ENCODE measurements at regions not wholly inside any gene's neighbourhood (a gene's known extent, or its start where the extent isn't known, plus 50 kb on each side); places are given as distances from the start of the nearest gene placed in this dataset.

DNA sequence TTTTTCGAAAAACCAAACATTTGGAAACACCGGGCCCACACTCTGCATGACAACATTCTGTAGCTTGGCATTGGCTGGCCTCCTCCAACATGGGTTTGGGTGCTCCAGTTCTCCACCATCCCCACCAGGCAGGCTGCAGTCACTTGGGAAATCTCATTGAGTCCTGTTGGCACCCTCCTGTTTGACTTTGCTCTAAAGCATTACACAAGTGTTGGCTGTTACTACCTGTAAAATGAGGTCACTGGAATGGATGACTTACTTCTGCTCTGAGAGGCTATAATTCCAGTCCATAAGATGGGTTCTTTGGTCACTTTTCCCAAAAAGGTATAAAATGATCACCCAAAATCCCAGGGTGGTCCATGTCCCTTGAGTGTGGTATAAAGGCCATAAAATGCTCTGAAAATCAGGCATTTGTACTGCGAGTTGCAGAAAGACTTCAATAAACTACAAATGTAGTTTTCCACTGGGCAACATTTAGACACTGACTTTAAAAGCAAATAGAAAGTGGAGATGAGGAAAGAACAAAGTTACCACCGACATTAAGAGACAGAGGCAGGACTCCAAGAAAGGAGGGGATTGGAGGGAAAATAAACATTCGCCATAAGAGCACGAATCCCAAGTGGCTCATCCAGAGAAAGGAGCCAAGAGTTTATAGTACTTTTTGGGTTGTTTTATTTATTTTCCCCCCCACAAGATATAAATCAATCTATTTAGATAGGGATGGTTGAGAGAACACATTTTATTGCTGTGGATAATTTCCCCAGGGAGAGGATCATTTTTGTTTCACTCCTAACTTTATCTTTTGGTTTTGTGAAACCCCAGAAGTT is 295.1 kb downstream of the TLE1 start:
- peaks cover 3% of the 10 kb centered on the region for H3K27me3 Mint-ChIP-seq (ENCODE audit: low read depth)
- H3K4me1 Mint-ChIP-seq (ENCODE audit: low read depth), result peaks cover 31% of the 10 kb centered on the region
- H3K27ac Mint-ChIP-seq (ENCODE audit: unreplicated experiment), result no peak overlapping the region
- H3K9me3 Mint-ChIP-seq (ENCODE audit: low read depth), result no peaks in the 10 kb centered on the region
- TF ChIP-seq CTCF (IDR thresholded peaks at IDR 0.05), result no peak
- DNase-seq (ENCODE audit: low spot score), result no peak
- H3K36me3 Mint-ChIP-seq (ENCODE audit: low read depth), result no peaks in the 10 kb centered on the region
- H3K4me3 Mint-ChIP-seq (ENCODE audit: unreplicated experiment), result no peak overlapping the region

- DNase-seq (ENCODE audit: low spot score), result no peak
- H3K27ac Mint-ChIP-seq (ENCODE audit: unreplicated experiment), result no peak overlapping the region
- H3K4me1 Mint-ChIP-seq (ENCODE audit: low read depth), result peaks cover 33% of the 10 kb centered on the region
- H3K4me3 Mint-ChIP-seq (ENCODE audit: unreplicated experiment), result no peak overlapping the region
- TF ChIP-seq CTCF (IDR thresholded peaks at IDR 0.05), result no peak
- H3K27me3 Mint-ChIP-seq (ENCODE audit: low read depth), result no peaks in the 10 kb centered on the region
- no peaks in the 10 kb centered on the region for H3K9me3 Mint-ChIP-seq (ENCODE audit: low read depth)
- H3K36me3 Mint-ChIP-seq (ENCODE audit: low read depth), result no peaks in the 10 kb centered on the region
Measured at GRCh38 chr9:81391457-81391825, 297.9 kb downstream of the TLE1 start.

- Mint-ChIP-seq H3K27me3 (ENCODE audit: low read depth) (no peaks in the 10 kb centered on the region), H3K9me3 (ENCODE audit: low read depth) (no peaks in the 10 kb centered on the region), H3K36me3 (ENCODE audit: low read depth) (no peaks in the 10 kb centered on the region), H3K4me3 (ENCODE audit: unreplicated experiment) (no peak overlapping the region), H3K27ac (ENCODE audit: unreplicated experiment) (no peak overlapping the region), H3K4me1 (ENCODE audit: low read depth) (peaks cover 32% of the 10 kb centered on the region)
- no peak for DNase-seq (ENCODE audit: low spot score)
- no peak for TF ChIP-seq CTCF (IDR thresholded peaks at IDR 0.05)
Measured at GRCh38 chr9:81390792-81391456, 298.4 kb downstream of the TLE1 start.

DNA sequence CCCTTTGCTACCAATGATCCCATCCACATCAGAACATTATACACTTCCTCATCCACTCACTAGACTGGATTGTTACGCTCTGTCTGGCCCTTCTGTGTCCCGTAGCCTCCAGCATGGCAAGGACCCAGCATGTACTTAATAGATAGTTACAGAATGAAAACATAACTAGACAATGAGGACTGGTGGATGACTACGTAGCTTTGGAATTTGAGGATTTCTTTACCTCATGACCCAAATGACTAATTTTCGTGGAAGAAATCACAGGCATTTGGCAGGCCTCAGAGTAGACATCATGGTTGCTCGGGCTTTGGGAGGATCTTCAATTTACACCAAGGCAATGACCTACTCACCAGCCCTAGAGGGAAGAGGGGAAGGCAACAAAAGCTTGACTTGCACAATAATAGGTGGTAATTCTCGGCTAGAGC is 299.8 kb downstream of the TLE1 start:
- Mint-ChIP-seq H3K9me3 (ENCODE audit: low read depth) (no peaks in the 10 kb centered on the region), H3K27ac (ENCODE audit: unreplicated experiment) (peak overlapping the region; percentile 83), H3K27me3 (ENCODE audit: low read depth) (no peaks in the 10 kb centered on the region), H3K4me1 (ENCODE audit: low read depth) (peaks cover 24% of the 10 kb centered on the region), H3K4me3 (ENCODE audit: unreplicated experiment) (no peak overlapping the region), H3K36me3 (ENCODE audit: low read depth) (no peaks in the 10 kb centered on the region)
- TF ChIP-seq CTCF (IDR thresholded peaks at IDR 0.05), result no peak
- DNase-seq (ENCODE audit: low spot score), result no peak

- Mint-ChIP-seq H3K4me3 (ENCODE audit: unreplicated experiment) (no peak overlapping the region), H3K36me3 (ENCODE audit: low read depth) (no peaks in the 10 kb centered on the region), H3K27ac (ENCODE audit: unreplicated experiment) (no peak overlapping the region), H3K9me3 (ENCODE audit: low read depth) (no peaks in the 10 kb centered on the region), H3K4me1 (ENCODE audit: low read depth) (peaks cover 19% of the 10 kb centered on the region), H3K27me3 (ENCODE audit: low read depth) (no peaks in the 10 kb centered on the region)
- DNase-seq (ENCODE audit: low spot score), result no peak
- no peak for TF ChIP-seq CTCF (IDR thresholded peaks at IDR 0.05)
Measured at GRCh38 chr9:81388831-81389230, 300.5 kb downstream of the TLE1 start.

Data from chondrocyte (in vitro differentiated cells).